ENCODE measurements at regions not wholly inside any gene's neighbourhood (a gene's known extent, or its start where the extent isn't known, plus 50 kb on each side); places are given as distances from the start of the nearest gene placed in this dataset.

DNA sequence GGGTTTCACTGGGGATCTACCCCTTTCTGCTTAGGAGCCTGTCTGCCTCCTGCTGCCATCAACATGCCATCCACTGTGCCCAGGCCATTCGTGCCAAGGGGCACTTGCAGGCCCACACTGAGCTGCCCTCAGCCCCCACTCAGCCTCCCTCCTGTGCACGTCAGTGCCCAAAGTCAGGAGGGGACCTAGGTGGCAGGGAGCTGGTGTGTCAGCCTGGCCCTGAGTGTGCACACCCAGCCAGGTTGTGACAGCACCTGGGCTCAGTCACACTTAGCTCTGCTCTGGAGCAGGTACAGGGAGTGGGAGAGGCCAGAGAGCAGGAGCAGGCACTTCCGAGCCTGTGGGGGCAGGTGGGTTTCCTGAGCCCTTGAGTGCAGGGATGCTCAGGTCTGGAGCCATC is 63.6 kb upstream of the SYNCRIP start:
- no peak for DNase-seq

DNA sequence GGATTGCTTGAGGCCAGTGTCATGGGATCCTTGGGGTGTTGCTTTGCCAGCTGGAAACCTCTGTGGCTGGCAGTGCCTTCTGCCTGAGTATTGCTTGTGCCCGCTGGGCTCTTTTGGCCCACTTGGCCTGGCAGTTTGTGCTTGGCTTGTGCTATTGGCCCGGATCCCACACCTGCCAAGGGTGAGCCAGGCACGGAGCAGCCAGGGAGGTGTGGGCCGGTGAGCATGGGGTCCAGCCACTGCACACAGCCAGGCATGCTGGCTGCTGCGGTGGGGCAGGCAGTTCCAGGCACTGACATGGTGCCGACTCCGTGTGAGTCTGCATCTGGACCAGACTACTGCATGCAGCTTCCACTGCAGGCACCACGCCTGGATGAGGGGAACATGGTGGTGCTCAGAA is 62.5 kb upstream of the SYNCRIP start:
- no peak for DNase-seq

DNA sequence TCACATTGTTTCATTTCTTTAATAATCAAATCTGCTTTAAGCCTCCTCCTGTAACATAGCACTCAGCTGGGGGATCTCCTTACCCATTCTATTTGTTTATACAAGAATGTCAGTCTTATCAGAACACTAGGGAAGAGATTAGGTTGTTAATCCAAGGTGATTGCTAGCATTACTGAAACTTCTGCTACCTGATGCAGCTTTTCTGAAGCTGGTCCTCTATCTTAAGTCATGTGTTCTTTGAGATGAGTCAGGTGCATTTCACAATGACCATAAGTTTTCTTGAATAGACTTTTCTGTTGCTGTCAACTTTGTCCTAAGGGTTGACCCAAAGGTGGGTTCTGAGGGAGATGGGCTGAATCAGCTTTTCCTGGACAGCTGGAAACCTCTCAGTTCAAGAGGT is 60.7 kb upstream of the SYNCRIP start:
- DNase-seq = no peak

All from DMS79 treated with DMSO at 0.1 percent for 48 hours (cell line).